IPS DF 6.9 (cell line): ENCODE measurements at regions not wholly inside any gene's neighbourhood (a gene's known extent, or its start where the extent isn't known, plus 50 kb on each side); places are given as distances from the start of the nearest gene placed in this dataset.

Experiments used
- DNase-seq: peaks from one replicate; pipeline ENCODE4 v3.0.0-alpha.2; 2013; ENCODE audit warnings: low read depth, low spot score
- H3K27ac ChIP-seq: one replicate; pipeline ENCODE4 v1.5.1; 2013; ENCODE audit warnings: low read length, control low read depth
- H3K27me3 ChIP-seq: 2 replicates; pipeline ENCODE4 v1.6.1; 2013; ENCODE audit warnings: mild to moderate bottlenecking, low read length; ENCODE audit not compliant: control insufficient read depth, insufficient read depth
- H3K36me3 ChIP-seq: 2 replicates; pipeline ENCODE4 v1.6.1; 2013; ENCODE audit warnings: low read length; ENCODE audit not compliant: control insufficient read depth, insufficient read depth
- H3K4me1 ChIP-seq: 2 replicates; pipeline ENCODE4 v1.6.1; 2013; ENCODE audit warnings: low read length; ENCODE audit not compliant: control insufficient read depth, insufficient read depth
- H3K4me3 ChIP-seq: 2 replicates; pipeline ENCODE4 v1.5.1; 2013; ENCODE audit warnings: mild to moderate bottlenecking, low read length
- H3K9me3 ChIP-seq: 2 replicates; pipeline ENCODE4 v1.6.1; 2013; ENCODE audit warnings: low read length, inconsistent platforms; ENCODE audit not compliant: control insufficient read depth, insufficient read depth
- WGBS: extraction: QIAGEN DNeasy Blood & Tissue Kit; methylation state at CpG from one replicate; pipeline ENCODE4 v1.1.7; 2013; ENCODE audit warnings: mixed read lengths, missing lambda C conversion rate; ENCODE audit not compliant: insufficient read length, insufficient coverage; 5-methylcytosine and 5-hydroxymethylcytosine counted together

DNA sequence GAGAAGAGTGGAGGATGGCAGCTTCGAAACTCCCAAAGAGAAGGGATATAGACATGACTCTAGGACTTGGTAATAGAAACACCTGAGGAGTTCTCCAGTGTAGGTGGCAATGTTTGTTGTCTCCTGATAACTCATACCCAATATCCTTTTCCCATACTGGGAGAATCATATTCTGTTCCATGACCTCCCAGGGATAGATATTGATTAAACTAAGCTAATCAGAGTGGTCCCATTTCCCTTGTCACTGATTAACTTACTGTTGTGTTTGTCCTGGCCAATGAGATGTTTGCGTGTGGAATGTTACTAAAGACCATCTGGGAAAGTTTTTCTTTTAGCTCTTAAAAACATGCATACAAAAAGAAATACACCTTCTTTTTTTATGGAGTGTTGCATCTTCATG, 85.6 kb downstream of the RPL22L1 start:
- WGBS: no CpG with 5 or more reads among the region's 2 CpGs
- Histone ChIP-seq H3K4me3 (no peak overlapping the region), H3K4me1 (no peaks in the 10 kb centered on the region)

DNA sequence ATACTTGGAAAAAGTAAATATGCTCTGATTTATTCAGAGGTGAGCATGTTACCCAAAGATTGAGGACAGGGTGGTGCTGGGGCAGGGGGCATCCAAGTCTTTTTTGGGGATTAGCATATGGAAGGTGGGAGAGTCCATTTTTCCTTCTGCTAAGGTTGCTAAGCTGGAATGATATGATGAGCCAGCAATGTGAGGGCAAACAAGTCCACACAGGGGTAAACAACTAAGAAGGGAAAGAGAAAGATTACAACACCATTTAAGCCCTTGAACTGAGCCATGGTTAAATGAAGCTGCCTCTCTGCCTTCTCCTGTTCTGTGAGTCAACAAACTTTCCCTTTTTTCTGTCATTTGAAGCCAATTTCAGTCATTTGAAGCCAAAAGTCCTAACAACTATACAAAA, 89.0 kb downstream of the RPL22L1 start:
- Histone ChIP-seq H3K27ac (no peak overlapping the region), H3K4me3 (no peak overlapping the region), H3K9me3 (no peaks in the 10 kb centered on the region), H3K27me3 (no peaks in the 10 kb centered on the region), H3K36me3 (no peaks in the 10 kb centered on the region), H3K4me1 (no peaks in the 10 kb centered on the region)
- no peak for DNase-seq

More for the DNA sequence above, 85.6 kb downstream of the RPL22L1 start:
- no peak overlapping the region for H3K27ac ChIP-seq
- no peaks in the 10 kb centered on the region for H3K9me3 ChIP-seq
- H3K27me3 ChIP-seq: no peaks in the 10 kb centered on the region
- DNase-seq: no peak
- no peaks in the 10 kb centered on the region for H3K36me3 ChIP-seq

DNA sequence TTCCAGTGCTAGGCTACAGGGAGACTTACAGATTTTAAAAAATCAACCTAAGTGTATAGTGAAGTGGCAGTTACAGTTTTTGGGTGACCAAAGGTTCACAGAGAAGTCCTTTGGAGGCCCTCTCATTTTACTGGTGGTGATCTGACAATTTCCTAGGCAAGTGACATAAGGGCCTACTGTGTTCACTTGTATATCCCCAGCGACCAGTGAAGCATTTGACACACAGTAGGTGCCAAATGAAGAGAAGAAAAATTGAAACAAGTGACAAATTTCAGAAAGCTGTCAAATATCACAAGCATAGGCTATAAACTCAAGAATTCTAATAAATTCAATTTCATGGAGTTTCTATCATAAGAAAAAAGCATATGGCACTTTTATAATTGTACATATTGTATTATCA, 89.5 kb downstream of the RPL22L1 start:
- no peak for DNase-seq
- H3K36me3 ChIP-seq: no peaks in the 10 kb centered on the region
- no peak overlapping the region for H3K4me3 ChIP-seq
- H3K4me1 ChIP-seq: no peaks in the 10 kb centered on the region
- H3K9me3 ChIP-seq: no peaks in the 10 kb centered on the region
- H3K27ac ChIP-seq: no peak overlapping the region
- H3K27me3 ChIP-seq: no peaks in the 10 kb centered on the region
- no CpG with 5 or more reads among the region's 1 CpG for WGBS

DNA sequence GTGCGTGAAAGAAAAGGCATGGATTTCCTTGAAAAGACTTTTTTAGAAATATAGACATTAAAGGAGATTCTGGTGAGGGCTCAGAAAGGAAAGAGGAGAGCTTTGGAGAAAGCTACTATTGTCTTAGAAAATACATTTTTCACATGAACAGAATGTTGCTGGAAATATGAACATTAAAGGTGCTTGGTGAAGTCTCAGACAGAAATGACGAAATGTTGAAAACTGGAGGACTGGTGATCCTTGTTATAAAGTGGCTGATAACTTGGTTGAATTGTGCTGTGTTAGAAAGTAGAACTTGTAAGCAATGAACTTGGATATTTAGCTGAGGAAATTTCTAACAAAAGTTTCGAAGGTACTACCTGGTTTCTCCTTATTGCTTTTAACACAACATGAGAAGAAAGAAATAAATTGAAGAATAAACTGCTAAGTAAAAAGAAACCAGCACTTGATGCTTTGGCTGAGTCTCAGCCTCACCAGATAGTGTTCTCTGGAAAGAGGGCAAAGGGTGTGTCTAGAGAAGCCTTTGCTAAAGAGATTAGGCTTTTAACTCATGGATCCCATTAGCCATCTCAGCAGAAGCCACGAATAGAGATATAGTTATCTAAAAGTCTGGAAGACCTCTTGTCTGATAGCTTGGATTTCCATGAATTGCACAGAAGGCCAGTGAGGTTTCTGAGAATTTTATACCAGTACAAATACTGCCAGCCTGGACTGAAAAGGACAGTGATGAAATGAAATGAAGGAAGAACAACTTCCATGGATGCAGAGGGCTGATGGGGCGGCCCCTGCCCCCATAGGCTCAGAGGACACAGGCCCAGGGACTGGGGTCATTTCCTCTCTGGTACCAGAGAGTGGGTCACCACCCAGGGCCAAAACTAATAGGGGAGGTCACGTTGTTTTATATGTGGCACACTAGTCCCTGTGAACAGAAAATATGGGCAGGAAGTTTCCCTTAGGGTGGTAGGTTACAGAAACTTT, 91.5 kb downstream of the RPL22L1 start:
- H3K27ac ChIP-seq: no peak overlapping the region
- no peak for DNase-seq
- no peaks in the 10 kb centered on the region for H3K36me3 ChIP-seq
- H3K9me3 ChIP-seq: no peaks in the 10 kb centered on the region
- H3K4me3 ChIP-seq: no peak overlapping the region
- no peaks in the 10 kb centered on the region for H3K4me1 ChIP-seq
- 100% methylated on average over 1 of the region's 6 CpGs for WGBS
- H3K27me3 ChIP-seq: no peaks in the 10 kb centered on the region

DNA sequence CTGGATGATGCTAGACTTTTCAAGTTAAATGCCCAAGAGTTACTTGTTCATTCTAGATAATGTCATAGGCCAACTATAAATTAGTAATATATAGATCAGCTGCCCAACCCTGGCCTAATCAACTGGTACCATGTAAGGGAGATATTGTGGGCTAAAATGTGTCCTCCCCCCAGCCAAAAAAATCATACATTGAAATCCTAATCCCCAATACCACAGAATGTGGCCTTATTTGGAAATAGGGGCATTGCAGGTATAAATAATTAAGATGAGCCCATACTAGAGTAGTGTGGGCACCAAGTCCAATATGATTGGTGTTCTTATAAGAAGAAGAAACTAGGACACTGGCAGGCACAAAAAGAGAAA, 92.5 kb downstream of the RPL22L1 start:
- no peaks in the 10 kb centered on the region for H3K36me3 ChIP-seq
- no peak overlapping the region for H3K27ac ChIP-seq
- H3K9me3 ChIP-seq: no peaks in the 10 kb centered on the region
- no peaks in the 10 kb centered on the region for H3K4me1 ChIP-seq
- H3K27me3 ChIP-seq: no peaks in the 10 kb centered on the region
- no peak overlapping the region for H3K4me3 ChIP-seq
- DNase-seq: no peak

DNA sequence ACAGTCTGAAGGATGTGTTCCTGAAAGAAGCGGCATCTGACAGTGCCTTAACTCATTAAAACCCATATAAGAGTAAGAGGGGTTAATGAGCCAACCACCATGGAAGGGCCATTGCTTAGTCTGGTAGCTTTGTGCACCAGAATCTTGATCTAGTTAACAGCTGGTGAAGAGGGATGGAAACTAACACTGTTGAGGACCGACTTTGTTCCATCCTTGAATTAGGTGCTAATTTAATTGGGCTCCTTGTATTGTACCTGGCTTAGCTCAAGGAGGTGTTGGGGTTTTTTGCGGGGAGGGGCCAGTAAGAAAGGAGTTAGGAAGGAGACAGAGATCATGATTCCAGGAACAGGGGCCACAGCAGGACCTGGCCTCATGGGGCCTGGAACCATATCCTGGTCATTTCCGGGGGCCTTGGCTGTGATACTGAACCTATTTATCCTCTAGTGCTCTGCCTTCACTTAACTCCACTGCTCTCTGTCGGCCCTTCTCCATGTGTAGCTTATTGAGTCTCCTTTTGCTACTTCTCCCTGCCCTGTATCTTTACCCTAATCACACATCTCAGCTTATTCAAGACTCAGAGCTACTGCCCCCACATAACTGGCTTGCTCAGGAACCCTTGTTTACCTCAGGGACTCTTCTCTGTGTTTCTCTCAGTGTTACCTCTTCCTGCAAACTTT, 93.0 kb downstream of the RPL22L1 start:
- WGBS: no CpG with 5 or more reads among the region's 5 CpGs
- no peak for DNase-seq
- Histone ChIP-seq H3K4me1 (no peaks in the 10 kb centered on the region), H3K4me3 (no peak overlapping the region), H3K27ac (no peak overlapping the region), H3K9me3 (no peaks in the 10 kb centered on the region), H3K27me3 (no peaks in the 10 kb centered on the region), H3K36me3 (no peaks in the 10 kb centered on the region)

DNA sequence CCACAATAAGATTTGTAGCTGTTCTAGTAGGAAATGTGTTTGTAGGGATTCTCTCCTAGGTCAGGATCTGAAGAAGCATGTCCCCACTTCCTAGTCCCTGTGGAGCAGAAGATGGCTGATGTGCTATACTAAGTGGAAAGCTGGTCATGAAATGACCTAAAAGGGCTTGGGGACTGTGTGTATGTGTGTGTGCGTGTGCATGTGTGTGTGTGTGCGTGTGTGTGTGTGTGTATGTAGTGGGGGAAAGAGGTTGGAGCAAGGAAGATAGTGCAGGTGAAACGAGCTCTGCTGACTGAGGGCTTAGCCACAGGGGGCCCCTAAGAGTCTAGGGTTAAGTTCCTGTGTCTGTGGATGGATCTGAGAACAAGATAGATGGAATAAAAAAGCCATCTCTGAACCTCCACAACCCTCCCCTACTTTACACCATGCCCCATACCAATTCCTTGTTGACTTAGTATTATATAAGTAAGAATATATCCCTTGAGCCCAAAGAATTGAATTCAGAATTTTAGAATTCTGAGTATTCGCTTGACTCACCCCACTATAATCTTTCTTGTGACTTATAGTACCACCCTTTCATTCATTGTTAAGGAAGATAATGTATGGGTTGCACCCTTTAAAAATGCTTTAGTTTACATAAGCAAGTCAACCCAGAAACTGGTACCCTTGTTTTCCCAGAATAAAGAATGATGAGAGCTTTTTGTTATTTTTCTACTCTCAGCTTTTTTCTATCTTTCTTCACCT, 96.1 kb downstream of the RPL22L1 start:
- Histone ChIP-seq H3K27ac (no peak overlapping the region), H3K27me3 (no peaks in the 10 kb centered on the region), H3K4me1 (no peaks in the 10 kb centered on the region), H3K36me3 (no peaks in the 10 kb centered on the region), H3K9me3 (no peaks in the 10 kb centered on the region), H3K4me3 (no peak overlapping the region)
- DNase-seq: no peak
- 100% methylated on average over 2 of the region's 4 CpGs for WGBS

DNA sequence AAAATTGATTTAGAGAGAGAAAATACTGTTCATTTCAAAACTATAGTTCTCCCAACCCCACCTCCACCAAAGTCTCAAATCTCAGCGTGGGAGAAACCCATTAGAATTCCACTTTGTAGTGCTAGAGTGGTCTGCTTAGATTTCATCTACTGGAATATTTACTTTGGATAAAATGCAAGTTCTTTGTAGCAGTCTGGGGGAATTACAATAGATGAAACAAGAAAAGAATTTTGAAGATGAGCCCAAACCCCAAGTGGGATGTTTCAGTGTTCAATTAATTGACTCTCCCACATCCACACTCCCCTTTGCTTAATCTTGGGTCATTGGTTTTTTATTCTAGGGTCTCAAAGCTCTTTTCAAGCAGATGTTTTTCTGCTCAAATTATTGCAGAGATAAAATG, 97.8 kb downstream of the RPL22L1 start:
- Histone ChIP-seq H3K27ac (no peak overlapping the region), H3K27me3 (no peaks in the 10 kb centered on the region), H3K4me3 (no peak overlapping the region), H3K9me3 (no peaks in the 10 kb centered on the region), H3K4me1 (no peaks in the 10 kb centered on the region), H3K36me3 (no peaks in the 10 kb centered on the region)
- no peak for DNase-seq
- WGBS: no CpG with 5 or more reads among the region's 1 CpG

DNA sequence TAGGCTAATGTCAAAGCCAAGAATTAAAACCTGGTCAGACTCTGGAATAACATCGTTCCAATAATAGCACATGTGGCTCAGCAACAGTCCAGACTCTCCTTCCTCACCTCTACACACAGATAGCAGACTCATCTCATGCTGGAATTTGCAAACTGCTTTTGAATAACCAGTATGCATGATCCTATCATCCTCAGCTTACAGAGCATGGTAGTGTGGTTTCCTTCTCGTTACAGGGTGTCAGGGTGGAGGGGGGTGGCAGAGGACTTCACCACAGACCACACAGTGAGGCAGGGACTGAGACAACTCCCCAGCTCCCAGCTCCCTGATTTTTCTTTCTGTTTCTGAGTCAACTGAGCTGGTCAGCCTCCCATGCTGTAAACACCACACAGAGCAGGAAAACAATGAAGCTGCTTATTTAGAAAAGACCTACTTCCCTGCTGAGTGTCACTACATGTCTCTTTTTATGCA, 101.6 kb downstream of the RPL22L1 start:
- Histone ChIP-seq H3K27me3 (no peaks in the 10 kb centered on the region), H3K9me3 (no peaks in the 10 kb centered on the region), H3K4me1 (no peaks in the 10 kb centered on the region), H3K4me3 (no peak overlapping the region), H3K27ac (no peak overlapping the region), H3K36me3 (no peaks in the 10 kb centered on the region)
- WGBS: no CpG with 5 or more reads among the region's 2 CpGs
- DNase-seq: no peak

DNA sequence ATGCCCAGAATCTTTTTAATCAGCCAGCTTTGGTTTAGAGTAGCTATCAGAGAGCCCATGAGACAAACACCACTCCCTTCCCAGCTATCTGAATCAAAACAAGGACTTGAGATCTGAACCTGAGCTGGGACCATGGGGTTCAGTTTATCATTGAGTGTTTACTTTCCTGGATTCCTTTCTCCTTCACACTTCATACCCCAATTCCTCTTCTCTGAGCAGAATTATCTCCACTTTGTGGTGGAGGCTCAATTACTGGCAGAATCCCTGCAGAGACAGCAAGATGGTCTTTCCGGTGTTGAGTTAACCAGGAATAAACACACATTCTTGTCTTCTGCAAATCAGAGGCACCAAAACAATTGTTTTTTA, 102.4 kb downstream of the RPL22L1 start:
- H3K27ac ChIP-seq: no peak overlapping the region
- no CpG with 5 or more reads among the region's 1 CpG for WGBS
- H3K27me3 ChIP-seq: no peaks in the 10 kb centered on the region
- H3K9me3 ChIP-seq: no peaks in the 10 kb centered on the region
- no peaks in the 10 kb centered on the region for H3K4me1 ChIP-seq
- H3K4me3 ChIP-seq: no peak overlapping the region
- DNase-seq: no peak
- H3K36me3 ChIP-seq: no peaks in the 10 kb centered on the region
